ENCODE measurements at regions not wholly inside any gene's neighbourhood (a gene's known extent, or its start where the extent isn't known, plus 50 kb on each side); places are given as distances from the start of the nearest gene placed in this dataset.

DNA sequence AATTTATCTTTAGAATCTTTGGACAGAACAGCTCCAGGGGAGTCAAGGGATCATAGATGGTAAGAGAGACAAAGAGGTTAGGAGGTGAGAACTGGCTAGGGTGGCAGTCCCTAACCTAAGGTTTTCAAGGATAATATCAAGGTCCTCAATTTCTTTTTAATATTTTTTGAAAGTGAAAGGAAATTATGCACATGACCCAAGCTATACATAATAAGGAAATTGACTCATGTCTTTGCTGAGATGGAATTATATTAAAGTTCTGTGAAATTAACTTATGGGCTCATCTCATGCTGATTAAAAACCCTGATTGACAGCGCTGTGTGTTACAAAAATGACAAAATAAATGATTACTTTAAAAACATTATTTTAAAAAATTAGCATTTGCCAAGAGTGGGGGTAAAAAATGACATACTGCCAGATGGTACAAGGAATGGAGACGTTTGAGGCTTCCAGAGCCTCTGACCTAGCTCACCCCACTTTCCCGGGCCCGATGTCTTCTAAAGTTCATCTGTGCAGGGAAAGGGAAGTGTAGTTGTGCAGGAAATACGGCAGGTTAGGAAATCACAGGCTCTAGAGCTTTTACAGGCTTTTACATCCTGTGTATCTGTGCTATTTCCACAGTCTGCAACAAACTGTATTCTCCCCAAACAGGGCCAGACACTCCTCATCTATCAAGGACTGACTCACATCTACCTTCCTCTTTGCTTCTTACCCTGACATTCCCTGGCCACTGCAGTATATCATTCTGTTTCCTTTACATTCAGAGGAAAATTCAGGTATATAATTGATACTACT is 185.6 kb upstream of the PRSS58 start:
- no peak for TF ChIP-seq CTCF (IDR thresholded peaks at IDR 0.05)
- no peak for TF ChIP-seq POLR2A (IDR thresholded peaks at IDR 0.05)
